ENCODE measurements at regions not wholly inside any gene's neighbourhood (a gene's known extent, or its start where the extent isn't known, plus 50 kb on each side); places are given as distances from the start of the nearest gene placed in this dataset.

- TF ChIP-seq LEF1 (IDR thresholded peaks at IDR 0.05; ENCODE audit: borderline replicate concordance): no peak
- TF ChIP-seq SP1 (IDR thresholded peaks at IDR 0.05): no peak
- no peak for TF ChIP-seq NFRKB (IDR thresholded peaks at IDR 0.05)
- TF ChIP-seq TARDBP (IDR thresholded peaks at IDR 0.05): no peak
- TF ChIP-seq HDGF (IDR thresholded peaks at IDR 0.05; ENCODE audit: borderline replicate concordance): no peak
- no peak for TF ChIP-seq FOXM1 (IDR thresholded peaks at IDR 0.05; ENCODE audit: borderline replicate concordance)
- no peak for TF ChIP-seq ELF4 (IDR thresholded peaks at IDR 0.05)
- no peak for TF ChIP-seq FOXK2 (IDR thresholded peaks at IDR 0.05)
- TF ChIP-seq BHLHE40 (IDR thresholded peaks at IDR 0.05; ENCODE audit: borderline replicate concordance): no peak
- no peak for TF ChIP-seq ARNT (IDR thresholded peaks at IDR 0.05)
- TF ChIP-seq ZNF384 (IDR thresholded peaks at IDR 0.05): no peak
- TF ChIP-seq CTBP1 (IDR thresholded peaks at IDR 0.05; ENCODE audit: borderline replicate concordance): no peak
These were observed 94.5 kb upstream of the TBC1D5 start for GRCh38 chr3:17836919-17837318.

Data from HEK293T (cell line).